ENCODE measurements at regions not wholly inside any gene's neighbourhood (a gene's known extent, or its start where the extent isn't known, plus 50 kb on each side); places are given as distances from the start of the nearest gene placed in this dataset.

DNA sequence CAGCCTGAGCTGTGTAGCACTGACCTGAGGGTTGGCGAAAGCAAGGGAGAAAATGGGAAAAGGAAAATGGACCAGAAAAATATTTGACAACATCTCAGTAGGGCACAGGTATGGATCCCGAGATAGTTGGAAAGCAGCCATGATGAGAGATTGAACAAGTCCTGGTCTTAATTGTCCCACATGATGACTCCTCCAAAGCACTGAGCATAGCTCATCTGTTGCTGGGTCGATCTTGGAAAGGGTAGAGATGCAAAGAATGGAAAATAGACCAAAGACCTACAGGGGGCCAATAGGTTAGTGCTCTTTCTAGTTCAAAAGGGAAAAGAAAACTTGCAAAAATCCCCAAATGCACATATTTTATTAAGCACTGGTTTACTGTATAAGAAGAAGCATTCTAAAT, 251.9 kb downstream of the SEC23A start:
- BruUV-seq (replicated peaks), result no TSS peak
- no peaks in the 10 kb centered on the region for H3K4me1 ChIP-seq (replicated peaks; ENCODE audit: insufficient read depth)
- POLR2A ChIA-PET (ENCODE audit: unreplicated experiment), result no interaction called here
- no peak for DNase-seq
- no peak overlapping the region for H2AFZ ChIP-seq
- no peaks in the 10 kb centered on the region; the same call in 1 of the 2 replicates for H3K9me3 ChIP-seq (ENCODE audit: insufficient read depth, low read depth)
- no peaks in the 10 kb centered on the region for H4K20me1 ChIP-seq (ENCODE audit: insufficient read depth)
- no peaks in the 10 kb centered on the region for H3K79me2 ChIP-seq (ENCODE audit: low read depth)
- TF ChIP-seq EZH2 (IDR thresholded peaks at IDR 0.05; ENCODE audit: low read depth), result no peak
- TF ChIP-seq CTCF (conservative IDR thresholded peaks at IDR 0.05), result no peak
- no peaks in the 10 kb centered on the region for H3K27me3 ChIP-seq (ENCODE audit: insufficient read depth, low read depth)
- intact Hi-C loops (cut with micrococcal nuclease; ENCODE audit: unreplicated experiment), result no loop called here
- H3K9me2 ChIP-seq (ENCODE audit: insufficient read depth), result no peaks in the 10 kb centered on the region
- H3K36me3 ChIP-seq (ENCODE audit: low read depth), result no peaks in the 10 kb centered on the region
- no peak overlapping the region for H3K27ac ChIP-seq
- no peak overlapping the region for H3K4me2 ChIP-seq
- H3K4me3 ChIP-seq, result no peak overlapping the region
- CTCF ChIA-PET, result no interaction called here
- H3F3A ChIP-seq (ENCODE audit: insufficient read depth, low read depth), result no peaks in the 10 kb centered on the region

DNA sequence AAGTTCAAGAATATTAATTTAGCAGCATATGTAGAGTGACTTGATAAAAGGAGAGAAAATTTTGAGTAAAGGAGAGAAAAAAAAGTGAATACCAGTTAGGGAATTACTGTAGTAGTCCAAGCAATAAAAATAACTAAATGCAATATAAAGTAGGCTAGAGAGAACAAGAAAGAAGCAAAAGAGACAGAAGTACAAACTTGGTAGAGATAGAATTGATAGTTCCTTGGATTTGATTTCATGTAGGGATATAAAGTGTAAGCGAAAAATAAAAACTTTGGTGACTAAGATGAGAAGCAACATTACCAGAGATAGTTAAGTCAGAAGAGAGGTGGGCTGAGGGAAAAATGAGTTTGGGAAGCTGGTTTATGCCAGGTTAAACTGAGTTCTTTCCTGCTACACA, 252.4 kb downstream of the SEC23A start:
- no peaks in the 10 kb centered on the region; the same call in 1 of the 2 replicates for H3K9me3 ChIP-seq (ENCODE audit: insufficient read depth, low read depth)
- no peaks in the 10 kb centered on the region for H3F3A ChIP-seq (ENCODE audit: insufficient read depth, low read depth)
- no peak overlapping the region for H2AFZ ChIP-seq
- DNase-seq, result no peak
- H3K9me2 ChIP-seq (ENCODE audit: insufficient read depth), result no peaks in the 10 kb centered on the region
- ChIA-PET CTCF (no interaction called here), POLR2A (ENCODE audit: unreplicated experiment) (no interaction called here)
- no peak overlapping the region for H3K4me3 ChIP-seq
- no peaks in the 10 kb centered on the region for H3K4me1 ChIP-seq (replicated peaks; ENCODE audit: insufficient read depth)
- no peaks in the 10 kb centered on the region for H3K27me3 ChIP-seq (ENCODE audit: insufficient read depth, low read depth)
- BruUV-seq (replicated peaks), result no TSS peak
- H4K20me1 ChIP-seq (ENCODE audit: insufficient read depth), result no peaks in the 10 kb centered on the region
- H3K27ac ChIP-seq, result no peak overlapping the region
- intact Hi-C loops (cut with micrococcal nuclease; ENCODE audit: unreplicated experiment), result no loop called here
- no peaks in the 10 kb centered on the region for H3K79me2 ChIP-seq (ENCODE audit: low read depth)
- TF ChIP-seq CTCF (conservative IDR thresholded peaks at IDR 0.05) (no peak), EZH2 (IDR thresholded peaks at IDR 0.05; ENCODE audit: low read depth) (no peak)
- no peaks in the 10 kb centered on the region for H3K36me3 ChIP-seq (ENCODE audit: low read depth)
- no peak overlapping the region for H3K4me2 ChIP-seq

GRCh38 chr14:38848243-38848935, 254.6 kb downstream of the SEC23A start:
- DNase-seq, result no peak
- ChIA-PET POLR2A (ENCODE audit: unreplicated experiment) (no interaction called here), CTCF (no interaction called here)
- intact Hi-C loops (cut with micrococcal nuclease; ENCODE audit: unreplicated experiment), result no loop called here
- Histone ChIP-seq H3F3A (ENCODE audit: insufficient read depth, low read depth) (no peaks in the 10 kb centered on the region), H2AFZ (no peak overlapping the region), H3K9me2 (ENCODE audit: insufficient read depth) (no peaks in the 10 kb centered on the region), H3K4me3 (no peak overlapping the region), H3K36me3 (ENCODE audit: low read depth) (no peaks in the 10 kb centered on the region), H3K27ac (no peak overlapping the region), H3K27me3 (ENCODE audit: insufficient read depth, low read depth) (no peaks in the 10 kb centered on the region), H3K9me3 (ENCODE audit: insufficient read depth, low read depth) (no peaks in the 10 kb centered on the region; the same call in 1 of the 2 replicates), H3K4me2 (no peak overlapping the region), H4K20me1 (ENCODE audit: insufficient read depth) (no peaks in the 10 kb centered on the region), H3K79me2 (ENCODE audit: low read depth) (no peaks in the 10 kb centered on the region), H3K4me1 (replicated peaks; ENCODE audit: insufficient read depth) (no peaks in the 10 kb centered on the region)
- TF ChIP-seq CTCF (conservative IDR thresholded peaks at IDR 0.05), result no peak
- TF ChIP-seq EZH2 (IDR thresholded peaks at IDR 0.05; ENCODE audit: low read depth), result no peak
- BruUV-seq (replicated peaks), result no TSS peak
